ENCODE measurements at regions not wholly inside any gene's neighbourhood (a gene's known extent, or its start where the extent isn't known, plus 50 kb on each side); places are given as distances from the start of the nearest gene placed in this dataset.

- TF ChIP-seq CTCF (IDR thresholded peaks at IDR 0.05) (no peak), POLR2A (IDR thresholded peaks at IDR 0.05) (no peak)
Observed at GRCh38 chr5:175582697-175583096, 75.2 kb upstream of the HRH2 start.

Measured in gastroesophageal sphincter (tissue), 3 donors.